ENCODE measurements at regions not wholly inside any gene's neighbourhood (a gene's known extent, or its start where the extent isn't known, plus 50 kb on each side); places are given as distances from the start of the nearest gene placed in this dataset.

DNA sequence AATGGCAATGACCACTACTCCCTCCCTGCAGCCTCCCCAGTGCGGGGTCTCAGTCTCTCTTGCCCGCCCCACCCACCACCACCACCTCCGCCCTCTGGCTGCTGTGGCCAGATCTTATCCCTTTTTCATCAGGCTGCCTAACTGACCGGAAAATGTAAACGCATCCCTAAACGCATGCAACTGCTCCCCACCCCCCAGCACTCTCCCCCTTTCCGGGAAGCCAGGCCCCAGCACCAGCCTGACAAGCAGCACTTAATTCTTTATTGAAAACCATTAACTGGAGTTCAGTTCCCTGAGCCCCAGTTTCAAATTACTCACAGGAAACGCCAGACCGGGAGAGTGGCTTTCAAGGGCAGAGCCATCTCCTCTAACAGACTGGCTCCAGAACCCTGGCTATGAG is 147.7 kb downstream of the DMRTA2 start:
- peak; percentile 46 for DNase-seq
- H3K4me3 ChIP-seq (ENCODE audit: insufficient read depth, low read depth, low read length), result no peak overlapping the region
- no peaks in the 10 kb centered on the region for H3K36me3 ChIP-seq (replicated peaks; ENCODE audit: control insufficient read depth, insufficient read depth, low read length)
- H3K27me3 ChIP-seq (ENCODE audit: control insufficient read depth, insufficient read depth, low read length), result no peaks in the 10 kb centered on the region

DNA sequence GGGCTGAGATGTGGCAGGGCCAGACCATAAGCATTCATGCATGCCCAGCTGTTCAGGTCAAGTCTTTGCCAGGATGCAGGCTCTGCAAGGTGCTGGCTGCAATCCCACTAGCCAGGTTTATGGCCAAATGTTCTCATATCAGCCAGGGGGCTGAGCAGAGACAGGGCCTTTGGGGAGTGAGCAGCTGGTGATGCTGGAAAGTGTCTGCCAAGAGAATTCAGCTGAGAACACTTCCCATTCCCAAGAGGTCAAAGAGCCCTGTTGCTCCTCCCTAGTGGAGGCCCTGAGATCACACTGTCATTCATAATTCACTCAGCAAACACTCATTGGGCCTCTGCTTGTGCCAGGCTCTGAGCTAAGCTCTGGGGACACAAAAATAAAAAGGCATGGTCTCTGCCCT is 150.3 kb downstream of the DMRTA2 start:
- no peak for DNase-seq
- H3K4me3 ChIP-seq (ENCODE audit: insufficient read depth, low read depth, low read length), result no peak overlapping the region
- no peaks in the 10 kb centered on the region for H3K36me3 ChIP-seq (replicated peaks; ENCODE audit: control insufficient read depth, insufficient read depth, low read length)
- H3K27me3 ChIP-seq (ENCODE audit: control insufficient read depth, insufficient read depth, low read length), result no peaks in the 10 kb centered on the region

DNA sequence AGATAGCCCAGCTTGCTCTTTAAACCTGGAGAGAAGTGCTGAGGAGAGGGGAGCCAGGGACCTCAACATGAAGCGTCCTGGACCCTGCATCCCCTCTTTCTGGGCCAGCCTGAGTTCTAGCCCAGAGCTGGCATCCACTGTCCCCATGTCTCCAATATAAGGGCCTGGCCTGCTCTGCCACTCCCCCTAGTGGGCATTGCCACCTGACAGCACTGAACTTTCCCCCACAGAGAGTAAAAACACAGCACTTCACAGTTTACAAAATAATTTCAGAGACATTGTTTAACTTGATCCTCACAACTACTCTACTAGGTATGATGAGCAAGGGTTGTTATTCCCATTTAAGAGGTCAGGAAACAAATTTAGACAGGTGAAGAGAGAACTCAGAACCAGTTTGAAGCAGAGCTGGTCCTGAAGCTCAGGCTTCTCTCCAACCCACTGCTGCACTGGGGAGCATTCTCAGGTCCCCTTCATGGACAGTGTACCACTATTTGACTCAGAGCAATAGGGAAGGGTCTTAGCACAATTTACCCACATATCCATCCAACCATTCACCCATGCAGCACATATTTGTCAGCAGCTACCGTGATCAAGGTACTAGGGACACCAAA is 151.2 kb downstream of the DMRTA2 start:
- peak; percentile 82 for DNase-seq
- no peaks in the 10 kb centered on the region for H3K27me3 ChIP-seq (ENCODE audit: control insufficient read depth, insufficient read depth, low read length)
- H3K4me3 ChIP-seq (ENCODE audit: insufficient read depth, low read depth, low read length), result no peak overlapping the region
- no peaks in the 10 kb centered on the region for H3K36me3 ChIP-seq (replicated peaks; ENCODE audit: control insufficient read depth, insufficient read depth, low read length)

DNA sequence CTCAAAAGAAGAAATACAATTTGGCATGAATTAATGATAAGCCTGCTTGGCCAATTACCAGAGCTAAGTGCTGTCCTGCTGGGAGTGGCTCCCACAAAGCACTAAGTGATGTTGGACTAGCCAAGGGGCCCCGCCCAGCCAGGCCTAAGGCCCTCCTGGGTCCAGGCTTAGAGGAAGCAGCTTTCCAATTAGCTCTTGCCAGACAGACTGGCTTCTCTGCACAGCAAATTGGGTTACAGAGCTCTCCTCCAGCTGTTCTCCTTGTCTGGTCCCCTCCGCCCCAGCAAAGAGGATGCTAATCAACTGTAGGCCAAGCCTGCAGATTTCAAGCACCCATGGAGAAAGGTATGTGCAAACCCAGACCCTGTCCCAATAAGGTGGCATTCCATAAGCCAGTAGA is 151.9 kb downstream of the DMRTA2 start:
- H3K4me3 ChIP-seq (ENCODE audit: insufficient read depth, low read depth, low read length), result no peak overlapping the region
- no peaks in the 10 kb centered on the region for H3K27me3 ChIP-seq (ENCODE audit: control insufficient read depth, insufficient read depth, low read length)
- H3K36me3 ChIP-seq (replicated peaks; ENCODE audit: control insufficient read depth, insufficient read depth, low read length), result no peaks in the 10 kb centered on the region
- DNase-seq, result no peak

DNA sequence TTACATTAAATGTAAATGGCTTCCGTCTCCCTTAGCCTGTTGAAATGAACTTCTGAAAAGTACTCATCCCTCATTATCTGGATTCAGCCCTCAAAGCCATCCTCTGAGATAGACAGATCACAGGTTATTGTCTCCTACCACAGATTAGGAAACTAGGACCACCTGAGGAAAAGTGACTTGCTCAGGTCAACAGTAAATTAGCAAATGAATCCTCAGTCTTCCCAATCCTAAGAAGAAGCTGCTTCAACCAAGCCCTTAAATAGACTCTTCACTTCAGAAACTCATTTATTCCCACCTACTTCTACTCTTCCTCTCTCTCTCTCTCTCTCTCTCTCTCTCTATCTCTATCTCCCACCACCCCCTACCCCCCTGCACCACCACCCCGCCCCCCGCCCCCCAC is 152.3 kb downstream of the DMRTA2 start:
- no peak overlapping the region for H3K4me3 ChIP-seq (ENCODE audit: insufficient read depth, low read depth, low read length)
- no peak for DNase-seq
- H3K36me3 ChIP-seq (replicated peaks; ENCODE audit: control insufficient read depth, insufficient read depth, low read length), result no peaks in the 10 kb centered on the region
- H3K27me3 ChIP-seq (ENCODE audit: control insufficient read depth, insufficient read depth, low read length), result no peaks in the 10 kb centered on the region

DNA sequence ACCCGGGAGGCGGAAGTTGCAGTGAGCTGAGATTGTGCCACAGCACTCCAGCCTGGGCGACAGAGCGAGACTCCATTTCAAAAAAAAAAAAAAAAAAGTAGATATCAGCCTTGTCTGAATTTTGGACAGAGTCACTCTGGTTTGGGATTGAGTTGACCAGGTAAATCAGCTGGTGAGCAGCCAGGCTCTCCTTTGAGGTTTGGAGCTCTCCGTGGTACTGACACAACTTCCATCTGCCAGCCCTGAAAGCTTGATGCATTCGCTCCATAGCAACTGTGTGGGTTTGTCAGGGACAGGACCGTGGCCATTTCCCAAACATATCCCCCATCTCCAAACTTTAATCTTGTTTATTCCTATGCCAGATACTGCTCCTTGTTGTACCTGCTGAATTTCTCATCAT is 155.2 kb downstream of the DMRTA2 start:
- Histone ChIP-seq H3K36me3 (replicated peaks; ENCODE audit: control insufficient read depth, insufficient read depth, low read length) (no peaks in the 10 kb centered on the region), H3K4me3 (ENCODE audit: insufficient read depth, low read depth, low read length) (no peak overlapping the region), H3K27me3 (ENCODE audit: control insufficient read depth, insufficient read depth, low read length) (no peaks in the 10 kb centered on the region)
- DNase-seq, result peak; percentile 68

DNA sequence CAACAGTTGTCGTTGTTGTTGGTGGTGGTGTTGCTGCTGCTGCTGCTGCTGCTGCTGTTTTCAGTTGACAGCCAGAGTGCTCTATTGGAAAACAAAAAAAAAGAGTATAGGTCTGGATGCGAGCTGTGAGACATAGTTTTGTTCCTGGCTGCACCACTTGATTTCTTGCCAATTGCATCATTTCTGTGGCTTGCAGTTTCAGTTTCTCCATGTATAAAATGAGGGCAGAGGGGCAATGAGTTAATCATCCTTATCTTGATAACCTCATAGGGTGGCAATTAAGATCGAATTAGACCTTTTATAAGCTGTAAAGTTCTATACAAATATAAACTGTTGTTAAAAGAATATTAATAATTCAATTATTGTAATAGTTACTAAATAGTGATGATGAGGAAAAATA is 156.7 kb downstream of the DMRTA2 start:
- Histone ChIP-seq H3K27me3 (ENCODE audit: control insufficient read depth, insufficient read depth, low read length) (no peaks in the 10 kb centered on the region; the same call in 1 of the 2 replicates), H3K36me3 (replicated peaks; ENCODE audit: control insufficient read depth, insufficient read depth, low read length) (no peaks in the 10 kb centered on the region), H3K4me3 (ENCODE audit: insufficient read depth, low read depth, low read length) (no peak overlapping the region)
- no peak for DNase-seq

DNA sequence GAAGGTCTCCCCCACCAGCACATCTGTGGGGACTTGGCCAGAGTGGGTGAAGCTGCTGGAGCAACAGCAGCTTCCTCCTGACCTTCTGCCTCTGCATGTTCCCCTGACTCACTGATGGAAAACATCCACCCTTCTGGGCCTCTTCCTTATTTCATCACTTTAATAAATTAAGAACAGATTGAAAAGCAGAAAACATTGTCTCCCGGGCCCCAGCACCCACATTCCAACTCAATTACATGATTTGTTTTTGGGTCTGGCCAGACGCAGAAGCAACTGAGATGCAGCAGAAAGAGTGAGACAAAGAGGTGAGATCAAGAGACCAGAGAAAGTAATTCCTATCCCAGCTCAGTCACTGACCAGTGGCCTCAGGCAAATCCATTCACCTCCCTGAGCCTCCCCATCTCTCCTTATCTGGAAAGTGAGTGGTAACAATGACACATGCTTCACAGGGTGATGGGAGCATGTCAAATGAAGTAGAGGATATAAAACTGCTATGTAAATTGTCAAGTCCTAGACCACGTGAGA is 157.1 kb downstream of the ELAVL4 start:
- no peaks in the 10 kb centered on the region; the same call in 1 of the 2 replicates for H3K27me3 ChIP-seq (ENCODE audit: control insufficient read depth, insufficient read depth, low read length)
- DNase-seq, result no peak
- no peak overlapping the region for H3K4me3 ChIP-seq (ENCODE audit: insufficient read depth, low read depth, low read length)
- no peaks in the 10 kb centered on the region for H3K36me3 ChIP-seq (replicated peaks; ENCODE audit: control insufficient read depth, insufficient read depth, low read length)

DNA sequence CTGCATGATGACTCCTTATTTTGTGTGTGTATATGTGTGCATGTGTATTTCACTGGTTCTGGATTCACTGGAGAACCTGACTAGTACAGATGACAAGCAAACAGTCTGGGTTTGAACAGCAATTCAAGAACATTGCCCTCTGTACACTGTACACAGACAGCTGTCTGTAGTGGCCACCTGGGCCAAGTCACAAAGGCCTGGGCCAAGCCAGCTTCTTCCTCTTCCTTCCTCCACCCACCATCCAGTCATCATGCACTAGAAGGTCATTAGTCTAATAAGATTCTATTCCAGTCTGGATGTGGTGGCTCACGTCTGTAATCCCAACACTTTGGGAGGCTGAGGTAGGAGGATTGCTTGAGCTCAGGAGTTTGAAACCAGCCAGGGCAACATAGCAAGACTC is 155.9 kb downstream of the ELAVL4 start:
- H3K36me3 ChIP-seq (replicated peaks; ENCODE audit: control insufficient read depth, insufficient read depth, low read length), result no peaks in the 10 kb centered on the region
- no peak for DNase-seq
- H3K27me3 ChIP-seq (ENCODE audit: control insufficient read depth, insufficient read depth, low read length), result no peaks in the 10 kb centered on the region; the same call in 1 of the 2 replicates
- H3K4me3 ChIP-seq (ENCODE audit: insufficient read depth, low read depth, low read length), result no peak overlapping the region

DNA sequence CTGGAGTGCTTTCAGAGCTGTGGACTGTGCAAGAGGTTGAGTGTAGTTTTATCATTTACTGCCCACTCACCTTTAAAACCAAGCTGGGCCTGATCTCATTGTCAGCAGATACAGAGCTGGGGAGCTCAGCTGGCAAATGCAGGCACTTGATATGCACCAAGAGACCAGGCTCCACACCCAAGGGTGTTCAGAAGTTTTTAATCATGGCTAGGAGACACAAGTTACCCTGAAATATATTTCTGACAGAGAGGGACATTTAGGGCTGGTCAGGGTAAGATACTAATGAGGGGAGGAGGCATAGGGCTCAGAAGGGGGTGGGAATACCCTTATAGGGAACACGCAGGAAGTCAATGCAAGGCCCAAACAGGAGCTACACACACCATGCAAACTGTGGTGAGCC is 153.7 kb downstream of the ELAVL4 start:
- no peak for DNase-seq
- no peaks in the 10 kb centered on the region; the same call in 1 of the 2 replicates for H3K27me3 ChIP-seq (ENCODE audit: control insufficient read depth, insufficient read depth, low read length)
- no peaks in the 10 kb centered on the region for H3K36me3 ChIP-seq (replicated peaks; ENCODE audit: control insufficient read depth, insufficient read depth, low read length)
- no peak overlapping the region for H3K4me3 ChIP-seq (ENCODE audit: insufficient read depth, low read depth, low read length)

DNA sequence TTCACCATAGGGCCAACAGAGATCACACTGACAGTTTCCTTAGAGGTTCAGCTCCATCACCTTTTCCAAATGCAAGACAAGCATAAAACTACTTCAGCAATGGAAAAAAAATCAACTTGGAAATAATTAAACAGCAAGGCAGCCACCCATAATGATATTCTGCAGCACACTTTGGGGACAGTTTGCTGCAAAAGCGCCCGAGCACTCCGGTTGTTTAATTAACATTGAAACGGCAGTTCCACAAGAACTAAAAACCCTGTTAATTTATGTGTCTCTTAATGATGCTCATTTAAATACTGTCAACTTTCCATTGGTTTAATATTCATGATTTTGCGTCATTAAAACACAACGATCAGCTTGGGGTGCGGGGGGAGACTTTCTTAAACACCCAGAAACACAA is 153.2 kb downstream of the ELAVL4 start:
- no peak for DNase-seq
- H3K4me3 ChIP-seq (ENCODE audit: insufficient read depth, low read depth, low read length), result no peak overlapping the region
- H3K27me3 ChIP-seq (ENCODE audit: control insufficient read depth, insufficient read depth, low read length), result no peaks in the 10 kb centered on the region; the same call in 1 of the 2 replicates

DNA sequence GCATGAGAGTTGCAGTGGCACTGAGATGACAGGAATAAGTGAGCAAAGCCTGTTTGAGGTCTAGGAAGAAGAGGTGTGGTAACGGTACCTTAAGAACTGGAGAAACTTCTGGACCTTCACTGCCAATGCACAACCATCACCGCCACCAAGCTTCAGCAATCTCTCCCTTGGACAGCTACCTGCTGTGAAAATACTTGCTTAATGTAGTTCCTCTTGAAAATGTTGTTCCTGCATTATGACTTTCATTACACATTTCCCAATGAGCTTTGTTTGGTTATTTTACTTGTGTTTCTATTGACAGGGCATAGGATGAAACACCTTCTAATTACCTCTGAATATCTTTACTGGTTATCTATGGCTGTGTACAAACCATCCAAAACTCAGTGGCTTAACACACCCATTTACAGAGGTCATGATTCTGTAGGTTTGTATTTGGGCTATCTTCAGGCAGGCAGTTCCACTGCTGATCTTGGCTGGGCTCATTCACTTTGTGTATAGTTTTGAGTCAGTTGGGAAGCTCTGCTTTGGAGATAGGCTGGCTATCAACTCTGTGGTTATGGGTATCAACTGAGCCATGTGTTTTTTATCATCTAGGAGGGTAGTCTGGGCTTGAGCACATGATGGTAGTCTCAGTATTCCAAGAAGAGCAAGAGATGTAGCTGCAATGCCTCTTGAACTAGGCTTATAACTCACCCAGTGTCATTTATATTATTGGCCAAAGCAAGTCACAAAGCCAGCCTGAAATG is 149.4 kb downstream of the ELAVL4 start:
- DNase-seq, result no peak
- Histone ChIP-seq H3K27me3 (ENCODE audit: control insufficient read depth, insufficient read depth, low read length) (no peaks in the 10 kb centered on the region; the same call in 1 of the 2 replicates), H3K36me3 (replicated peaks; ENCODE audit: control insufficient read depth, insufficient read depth, low read length) (no peaks in the 10 kb centered on the region), H3K4me3 (ENCODE audit: insufficient read depth, low read depth, low read length) (no peak overlapping the region)

More for the DNA sequence above, 153.2 kb downstream of the ELAVL4 start:
- no peaks in the 10 kb centered on the region for H3K36me3 ChIP-seq (replicated peaks; ENCODE audit: control insufficient read depth, insufficient read depth, low read length)

DNA sequence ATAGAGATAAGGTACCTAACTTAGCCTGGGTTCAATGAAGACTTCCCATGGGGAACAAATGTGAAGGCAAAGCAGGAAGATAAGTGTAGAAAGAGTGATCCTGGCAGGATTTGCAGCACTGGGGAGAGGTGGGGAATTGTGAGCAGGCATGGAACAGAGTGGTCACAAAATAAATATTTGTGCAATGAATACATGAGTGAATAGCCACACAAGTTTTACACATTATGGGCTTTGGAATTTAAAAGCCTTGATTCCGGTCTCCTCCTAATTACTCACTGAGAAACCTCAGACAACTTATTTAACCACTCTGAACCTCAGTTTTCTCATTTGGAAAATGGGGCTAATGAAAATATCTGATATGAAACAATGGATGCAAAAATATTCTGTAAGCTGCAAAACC is 148.3 kb downstream of the ELAVL4 start:
- Histone ChIP-seq H3K36me3 (replicated peaks; ENCODE audit: control insufficient read depth, insufficient read depth, low read length) (no peaks in the 10 kb centered on the region), H3K27me3 (ENCODE audit: control insufficient read depth, insufficient read depth, low read length) (no peaks in the 10 kb centered on the region; the same call in 1 of the 2 replicates), H3K4me3 (ENCODE audit: insufficient read depth, low read depth, low read length) (no peak overlapping the region)
- DNase-seq, result no peak
